Lower leg skin (tissue), 3 donors: ENCODE measurements at regions not wholly inside any gene's neighbourhood (a gene's known extent, or its start where the extent isn't known, plus 50 kb on each side); places are given as distances from the start of the nearest gene placed in this dataset.

Source experiments
- POLR2A ChIP-seq, 2 donors: fragments of 450-650 bp; IDR thresholded peaks; one replicate each; pipeline ENCODE4 v1.6.1; 2016 to 2017; ENCODE audit warnings: antibody characterized with exemption in 2 of 2, mild to moderate bottlenecking in 1 of 2, moderate library complexity in 1 of 2
- TF ChIP-seq, protein P1 (sequence below), 3 donors: fragments of 450-650 bp; IDR thresholded peaks; one replicate each; pipeline ENCODE4 v1.5.1; 2016; ENCODE audit warnings: antibody characterized with exemption in 3 of 3, mild to moderate bottlenecking in 3 of 3, moderate library complexity in 2 of 3

- TF ChIP-seq POLR2A (IDR thresholded peaks at IDR 0.05) = no peak
- TF ChIP-seq, protein P1, sequence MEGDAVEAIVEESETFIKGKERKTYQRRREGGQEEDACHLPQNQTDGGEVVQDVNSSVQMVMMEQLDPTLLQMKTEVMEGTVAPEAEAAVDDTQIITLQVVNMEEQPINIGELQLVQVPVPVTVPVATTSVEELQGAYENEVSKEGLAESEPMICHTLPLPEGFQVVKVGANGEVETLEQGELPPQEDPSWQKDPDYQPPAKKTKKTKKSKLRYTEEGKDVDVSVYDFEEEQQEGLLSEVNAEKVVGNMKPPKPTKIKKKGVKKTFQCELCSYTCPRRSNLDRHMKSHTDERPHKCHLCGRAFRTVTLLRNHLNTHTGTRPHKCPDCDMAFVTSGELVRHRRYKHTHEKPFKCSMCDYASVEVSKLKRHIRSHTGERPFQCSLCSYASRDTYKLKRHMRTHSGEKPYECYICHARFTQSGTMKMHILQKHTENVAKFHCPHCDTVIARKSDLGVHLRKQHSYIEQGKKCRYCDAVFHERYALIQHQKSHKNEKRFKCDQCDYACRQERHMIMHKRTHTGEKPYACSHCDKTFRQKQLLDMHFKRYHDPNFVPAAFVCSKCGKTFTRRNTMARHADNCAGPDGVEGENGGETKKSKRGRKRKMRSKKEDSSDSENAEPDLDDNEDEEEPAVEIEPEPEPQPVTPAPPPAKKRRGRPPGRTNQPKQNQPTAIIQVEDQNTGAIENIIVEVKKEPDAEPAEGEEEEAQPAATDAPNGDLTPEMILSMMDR (IDR thresholded peaks at IDR 0.05) = no peak
Observed at GRCh38 chr2:58667137-58667774, 426.1 kb upstream of the FANCL start.
